Muscle layer of colon (tissue), 2 donors: ENCODE measurements at regions not wholly inside any gene's neighbourhood (a gene's known extent, or its start where the extent isn't known, plus 50 kb on each side); places are given as distances from the start of the nearest gene placed in this dataset.

ENCODE experiments used
- H3K27ac ChIP-seq: one replicate; pipeline ENCODE4 v1.7.0; 2013; ENCODE audit warnings: low read depth, mild to moderate bottlenecking, low read length, moderate library complexity
- H3K27me3 ChIP-seq, 2 donors: one replicate each; pipeline ENCODE4 v1.7.0; 2013; ENCODE audit warnings: low read length in 2 of 2, mild to moderate bottlenecking in 2 of 2; ENCODE audit not compliant: insufficient read depth in 2 of 2, control insufficient read depth in 1 of 2
- H3K36me3 ChIP-seq: one replicate; pipeline ENCODE4 v1.7.0; 2013; ENCODE audit warnings: mild to moderate bottlenecking, low read length; ENCODE audit not compliant: insufficient read depth
- H3K4me1 ChIP-seq: one replicate; pipeline ENCODE4 v1.7.0; 2013; ENCODE audit warnings: mild to moderate bottlenecking, low read length; ENCODE audit not compliant: insufficient read depth
- H3K4me3 ChIP-seq, 2 donors: one replicate each; pipeline ENCODE4 v1.7.0; 2013; ENCODE audit warnings: low read length in 2 of 2, low read depth in 1 of 2, mild to moderate bottlenecking in 1 of 2, moderate library complexity in 1 of 2
- H3K9ac ChIP-seq: one replicate; pipeline ENCODE4 v1.7.0; 2013; ENCODE audit warnings: low read length
- H3K9me3 ChIP-seq: one replicate; pipeline ENCODE4 v1.7.0; 2013; ENCODE audit warnings: mild to moderate bottlenecking, low read length
- donor health status: abdominal sarcoma.
- donor health status: Adenocarcinoma of cecum.

- Histone ChIP-seq H3K4me3 (no peak overlapping the region), H3K36me3 (no peaks in the 10 kb centered on the region), H3K9me3 (no peaks in the 10 kb centered on the region)
These were observed 57.3 kb downstream of the MAF start for GRCh38 chr16:79543219-79543618.

DNA sequence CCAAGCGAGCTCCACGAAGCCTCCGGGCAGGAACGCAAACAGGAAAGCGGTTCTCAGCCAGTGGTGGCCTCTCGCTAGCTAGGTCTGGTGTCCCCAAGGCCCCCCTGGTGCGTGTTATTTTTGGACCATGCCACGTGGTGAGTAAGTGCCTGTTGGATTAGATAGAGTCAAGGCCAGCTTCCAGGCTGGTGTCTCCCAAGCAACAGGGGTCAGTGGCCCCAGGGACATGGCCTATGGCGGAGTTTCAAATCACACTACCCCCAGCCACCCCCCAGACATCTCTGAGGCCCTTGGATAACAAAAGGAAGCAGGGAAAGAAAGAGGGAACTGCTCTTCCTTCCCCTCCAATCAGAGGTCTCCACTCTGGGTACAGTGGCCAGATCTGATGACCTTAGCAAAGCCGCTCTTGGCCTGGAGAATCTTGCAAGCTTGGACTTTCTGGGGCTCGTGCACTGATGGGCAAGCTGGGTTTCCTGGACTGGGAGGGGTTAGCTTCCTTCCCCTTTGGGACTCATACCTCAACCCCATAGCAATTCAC, 58.2 kb downstream of the MAF start:
- H3K9me3 ChIP-seq = no peaks in the 10 kb centered on the region
- no peak overlapping the region for H3K4me3 ChIP-seq
- H3K4me1 ChIP-seq = no peaks in the 10 kb centered on the region
- no peaks in the 10 kb centered on the region for H3K36me3 ChIP-seq
- no peaks in the 10 kb centered on the region for H3K27me3 ChIP-seq
- H3K27ac ChIP-seq = no peak overlapping the region
- H3K9ac ChIP-seq = no peak overlapping the region

More at GRCh38 chr16:79543219-79543618, 57.3 kb downstream of the MAF start:
- Histone ChIP-seq H3K4me1 (no peaks in the 10 kb centered on the region), H3K27ac (no peak overlapping the region), H3K27me3 (no peaks in the 10 kb centered on the region), H3K9ac (no peak overlapping the region)

DNA sequence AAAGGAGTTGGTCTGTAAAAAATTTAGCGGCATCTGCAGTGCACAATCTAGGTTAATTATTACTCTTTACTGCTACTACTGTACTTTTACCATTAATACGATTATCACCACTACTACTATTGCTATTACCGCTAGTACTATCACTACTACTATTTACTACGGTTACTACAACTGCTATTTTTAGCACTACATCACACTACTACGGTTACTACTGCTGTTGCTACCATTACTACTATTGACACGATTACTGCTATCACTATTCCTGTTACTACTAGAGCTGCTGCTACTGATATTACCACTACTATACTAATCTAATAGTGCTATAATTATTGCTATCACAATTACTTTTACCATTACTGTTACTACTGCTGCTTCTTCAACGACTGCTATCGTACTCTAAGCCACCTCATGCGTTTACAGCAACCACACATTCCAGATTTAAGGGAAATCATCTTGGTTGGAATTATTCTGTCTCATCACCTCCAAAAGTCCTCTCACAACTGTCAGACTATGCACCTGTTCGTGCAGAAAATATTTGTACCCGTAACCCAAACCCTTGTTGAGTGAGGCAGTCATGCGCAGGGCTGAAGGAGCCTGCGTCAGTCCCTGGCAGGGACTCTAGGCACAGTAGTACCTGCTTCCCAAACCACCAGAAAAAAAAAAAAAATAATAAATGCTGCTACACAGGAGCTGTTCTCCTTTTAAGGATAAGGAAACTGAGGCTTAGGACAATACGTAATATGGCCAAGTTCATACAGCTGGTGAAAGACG, 59.5 kb downstream of the MAF start:
- H3K4me1 ChIP-seq = no peaks in the 10 kb centered on the region
- no peak overlapping the region for H3K27ac ChIP-seq
- H3K27me3 ChIP-seq = no peaks in the 10 kb centered on the region
- H3K9me3 ChIP-seq = no peaks in the 10 kb centered on the region
- H3K4me3 ChIP-seq = no peak overlapping the region
- no peaks in the 10 kb centered on the region for H3K36me3 ChIP-seq
- H3K9ac ChIP-seq = no peak overlapping the region

DNA sequence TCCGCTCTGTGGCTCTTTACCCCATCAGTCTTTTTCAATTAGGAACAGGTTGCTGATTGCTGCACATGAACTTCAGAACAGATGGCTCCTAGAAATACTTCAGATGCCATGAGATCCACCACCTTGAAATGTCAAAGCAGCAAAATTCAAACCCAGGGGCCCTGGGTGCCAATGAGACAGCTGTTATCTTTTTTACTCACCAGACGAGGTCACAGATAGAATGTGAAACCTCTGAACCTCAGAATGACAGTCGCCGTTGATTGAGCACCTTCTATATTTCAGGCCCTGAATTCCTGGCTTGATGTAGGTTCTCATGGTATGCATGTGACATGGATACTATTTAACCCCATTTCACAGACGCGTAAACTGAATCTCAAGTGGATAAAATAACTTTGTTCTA, 63.0 kb downstream of the MAF start:
- Histone ChIP-seq H3K27ac (no peak overlapping the region), H3K9ac (no peak overlapping the region), H3K27me3 (no peaks in the 10 kb centered on the region), H3K4me1 (no peaks in the 10 kb centered on the region), H3K9me3 (no peaks in the 10 kb centered on the region), H3K36me3 (no peaks in the 10 kb centered on the region), H3K4me3 (no peak overlapping the region)

DNA sequence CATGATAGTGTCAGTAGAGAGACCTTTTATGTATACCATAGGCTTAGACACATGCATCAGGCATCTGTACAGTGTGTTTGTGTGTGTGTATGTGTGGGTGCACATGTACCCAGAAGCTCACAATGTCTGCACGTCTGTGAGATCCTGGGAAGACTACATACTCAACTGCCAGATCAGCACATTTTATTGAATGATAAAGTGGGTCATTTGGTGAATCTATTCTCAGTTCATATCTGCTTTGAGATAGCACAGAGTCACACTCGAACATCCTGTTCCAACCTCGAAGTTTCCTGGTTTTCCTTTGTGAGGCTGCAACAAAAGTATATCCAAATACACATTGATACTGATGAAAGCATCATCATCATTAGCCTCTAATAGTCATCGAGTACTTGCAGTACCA, 63.6 kb downstream of the MAF start:
- Histone ChIP-seq H3K27me3 (no peaks in the 10 kb centered on the region), H3K4me1 (no peaks in the 10 kb centered on the region), H3K27ac (no peak overlapping the region), H3K9me3 (no peaks in the 10 kb centered on the region), H3K4me3 (no peak overlapping the region), H3K9ac (no peak overlapping the region), H3K36me3 (no peaks in the 10 kb centered on the region)

DNA sequence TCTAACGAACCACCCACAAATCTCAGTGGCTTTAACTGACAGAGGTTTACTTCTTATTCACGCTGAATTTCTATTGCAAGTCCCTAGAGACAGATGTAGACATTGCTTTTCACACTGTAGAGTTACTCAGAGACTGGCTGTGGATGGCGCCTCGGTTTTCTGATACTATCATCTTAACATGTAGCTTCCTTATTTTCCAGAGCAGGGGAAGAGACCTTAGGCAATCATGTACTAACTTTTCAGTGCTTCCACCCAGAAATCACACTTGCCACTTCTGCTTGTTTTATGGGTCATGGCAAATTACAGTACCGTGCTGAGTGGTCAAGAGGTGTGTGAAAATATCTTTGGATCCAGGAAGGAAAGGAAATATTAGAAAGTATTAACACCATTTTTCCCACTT, 65.4 kb downstream of the MAF start:
- Histone ChIP-seq H3K4me3 (no peak overlapping the region), H3K9me3 (no peaks in the 10 kb centered on the region), H3K9ac (no peak overlapping the region), H3K36me3 (no peaks in the 10 kb centered on the region), H3K27me3 (no peaks in the 10 kb centered on the region), H3K4me1 (no peaks in the 10 kb centered on the region), H3K27ac (no peak overlapping the region)

DNA sequence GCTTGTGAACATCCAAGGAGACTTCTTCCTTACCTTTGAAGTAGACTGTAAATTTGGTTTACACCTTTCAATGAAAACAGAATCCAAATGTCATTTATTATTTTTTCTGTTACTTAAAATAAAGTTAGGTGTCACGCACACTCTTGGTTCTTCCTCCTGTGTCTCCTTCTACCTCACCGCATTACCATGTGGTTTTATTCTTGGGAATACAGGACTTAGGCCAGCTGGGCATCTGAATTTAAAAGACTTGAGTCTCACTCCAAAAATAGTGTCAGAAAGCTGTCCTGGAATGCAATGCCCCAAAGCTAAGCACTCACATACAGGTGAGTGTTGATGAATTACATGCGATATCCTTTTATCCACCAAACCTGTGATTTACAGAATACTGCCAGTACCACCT, 66.4 kb downstream of the MAF start:
- Histone ChIP-seq H3K9me3 (no peaks in the 10 kb centered on the region), H3K36me3 (no peaks in the 10 kb centered on the region), H3K27me3 (no peaks in the 10 kb centered on the region), H3K4me1 (no peaks in the 10 kb centered on the region), H3K4me3 (no peak overlapping the region), H3K9ac (no peak overlapping the region), H3K27ac (no peak overlapping the region)

- no peak overlapping the region for H3K27ac ChIP-seq
- H3K27me3 ChIP-seq = no peaks in the 10 kb centered on the region
- H3K36me3 ChIP-seq = no peaks in the 10 kb centered on the region
- H3K9ac ChIP-seq = no peak overlapping the region
- no peak overlapping the region for H3K4me3 ChIP-seq
- no peaks in the 10 kb centered on the region for H3K9me3 ChIP-seq
- peaks cover 7% of the 10 kb centered on the region for H3K4me1 ChIP-seq
These were observed 67.2 kb downstream of the MAF start for GRCh38 chr16:79533292-79533691.

DNA sequence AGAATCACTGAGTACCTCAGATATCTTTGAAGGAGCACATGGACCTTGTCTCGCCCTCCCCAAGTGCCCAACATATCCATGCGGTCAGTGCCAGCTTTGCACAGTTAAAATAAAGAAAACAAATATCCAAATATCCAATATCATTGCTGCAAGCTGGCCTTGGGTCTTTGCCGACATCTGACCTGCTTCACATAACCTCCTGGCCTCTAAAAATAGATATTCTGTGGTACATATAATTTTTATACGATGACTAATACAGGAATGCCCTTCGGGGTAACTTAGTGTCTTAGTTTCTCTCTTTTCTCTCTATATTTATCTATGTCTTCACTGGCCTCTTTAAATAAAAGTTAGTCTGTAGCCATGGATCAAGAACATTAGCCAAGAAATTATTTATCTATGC, 67.8 kb downstream of the MAF start:
- no peaks in the 10 kb centered on the region for H3K36me3 ChIP-seq
- H3K4me3 ChIP-seq = no peak overlapping the region
- H3K27ac ChIP-seq = no peak overlapping the region
- no peak overlapping the region for H3K9ac ChIP-seq
- no peaks in the 10 kb centered on the region for H3K27me3 ChIP-seq
- peaks cover 12% of the 10 kb centered on the region for H3K4me1 ChIP-seq
- H3K9me3 ChIP-seq = no peaks in the 10 kb centered on the region

DNA sequence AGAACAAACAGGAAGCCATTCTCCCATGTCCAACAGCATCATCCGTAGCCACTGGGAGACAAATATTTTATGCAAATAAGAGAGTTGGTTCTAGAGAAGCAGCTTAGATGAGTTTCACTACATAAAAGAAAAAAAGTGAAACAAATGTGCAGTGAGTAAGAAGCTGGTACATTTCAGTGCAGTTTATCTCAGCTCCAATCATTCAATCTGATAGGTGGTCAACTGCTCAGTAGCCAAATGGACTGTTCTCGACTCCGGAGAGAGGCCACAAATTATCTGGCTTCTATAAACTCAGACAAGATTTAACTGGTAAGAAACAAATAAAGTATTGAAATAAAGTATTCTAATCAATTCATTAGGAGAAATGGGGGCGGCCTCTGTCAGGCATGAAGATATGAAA, 68.3 kb downstream of the MAF start:
- no peak overlapping the region for H3K4me3 ChIP-seq
- H3K36me3 ChIP-seq = no peaks in the 10 kb centered on the region
- H3K9ac ChIP-seq = no peak overlapping the region
- H3K4me1 ChIP-seq = peaks cover 12% of the 10 kb centered on the region
- no peaks in the 10 kb centered on the region for H3K9me3 ChIP-seq
- no peaks in the 10 kb centered on the region for H3K27me3 ChIP-seq
- no peak overlapping the region for H3K27ac ChIP-seq

DNA sequence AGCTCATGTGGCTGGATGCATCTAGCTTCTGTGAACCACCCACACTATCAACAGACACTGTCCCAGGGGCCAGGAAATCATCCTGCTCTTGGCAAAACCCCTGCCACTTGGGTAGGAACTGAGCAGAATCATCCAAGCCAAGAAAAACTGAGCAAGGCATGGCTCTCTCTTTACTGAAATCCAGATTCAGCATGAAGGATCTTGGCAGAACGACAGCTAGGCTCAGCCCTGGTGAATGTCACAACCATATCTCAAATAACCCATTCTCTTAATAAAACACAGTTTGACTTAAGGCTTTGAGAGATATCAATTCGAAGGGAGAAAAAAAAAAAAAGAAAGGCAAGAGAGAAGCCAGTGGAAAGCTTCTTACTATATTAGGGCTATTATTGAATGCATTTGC, 72.2 kb downstream of the MAF start:
- no peak overlapping the region for H3K9ac ChIP-seq
- H3K9me3 ChIP-seq = no peaks in the 10 kb centered on the region
- H3K27me3 ChIP-seq = no peaks in the 10 kb centered on the region
- no peaks in the 10 kb centered on the region for H3K36me3 ChIP-seq
- H3K27ac ChIP-seq = no peak overlapping the region
- no peak overlapping the region for H3K4me3 ChIP-seq
- H3K4me1 ChIP-seq = peaks cover 12% of the 10 kb centered on the region

GRCh38 chr16:79523971-79524370, 76.6 kb downstream of the MAF start:
- H3K27ac ChIP-seq = no peak overlapping the region
- no peaks in the 10 kb centered on the region for H3K36me3 ChIP-seq
- no peaks in the 10 kb centered on the region for H3K9me3 ChIP-seq
- H3K4me3 ChIP-seq = no peak overlapping the region
- no peaks in the 10 kb centered on the region for H3K27me3 ChIP-seq
- peaks cover 11% of the 10 kb centered on the region for H3K4me1 ChIP-seq
- H3K9ac ChIP-seq = no peak overlapping the region
